GM13976 (cell line): ENCODE measurements at regions not wholly inside any gene's neighbourhood (a gene's known extent, or its start where the extent isn't known, plus 50 kb on each side); places are given as distances from the start of the nearest gene placed in this dataset.

ENCODE experiments used
- DNase-seq: peaks from one replicate; pipeline ENCODE4 v3.0.0; 2012; ENCODE audit warnings: low spot score
- in situ Hi-C: fragments of 300-500 bp; cut with MboI; formaldehyde crosslinking; loops from one replicate; pipeline ENCODE4 v1.12.0; 2022; ENCODE audit warnings: low sequenced_read_pairs, mixed read lengths, inconsistent platforms; ENCODE audit not compliant: unreplicated experiment
- TF ChIP-seq, protein P1 (sequence below): IDR thresholded peaks from 2 replicates; pipeline ENCODE4 v1.5.1; 2012; ENCODE audit warnings: borderline replicate concordance, mild to moderate bottlenecking; ENCODE audit not compliant: insufficient read depth; ENCODE audit errors: extremely low read depth, missing control alignments, control extremely low read depth

DNA sequence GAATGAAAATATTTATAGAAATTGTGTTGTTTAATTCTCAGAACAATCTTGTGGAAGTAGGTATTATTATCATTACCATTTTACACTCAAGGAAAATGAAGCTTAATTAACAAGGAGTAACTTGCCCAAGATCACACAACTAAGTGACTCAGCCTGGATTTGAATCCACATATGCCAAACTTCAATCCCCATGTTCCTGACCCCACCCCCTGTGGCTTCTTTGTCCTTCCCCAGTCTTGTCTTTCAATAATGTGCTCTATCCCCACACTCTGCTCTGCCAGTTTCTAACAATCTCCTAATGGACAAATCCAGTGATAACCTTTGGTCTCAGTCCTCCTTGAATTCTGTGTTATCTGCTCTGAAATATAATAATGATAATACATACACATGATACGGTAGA is 355.2 kb downstream of the BMP4 start:
- in situ Hi-C loops = no loop called here
- no peak for DNase-seq
- TF ChIP-seq, protein P1, sequence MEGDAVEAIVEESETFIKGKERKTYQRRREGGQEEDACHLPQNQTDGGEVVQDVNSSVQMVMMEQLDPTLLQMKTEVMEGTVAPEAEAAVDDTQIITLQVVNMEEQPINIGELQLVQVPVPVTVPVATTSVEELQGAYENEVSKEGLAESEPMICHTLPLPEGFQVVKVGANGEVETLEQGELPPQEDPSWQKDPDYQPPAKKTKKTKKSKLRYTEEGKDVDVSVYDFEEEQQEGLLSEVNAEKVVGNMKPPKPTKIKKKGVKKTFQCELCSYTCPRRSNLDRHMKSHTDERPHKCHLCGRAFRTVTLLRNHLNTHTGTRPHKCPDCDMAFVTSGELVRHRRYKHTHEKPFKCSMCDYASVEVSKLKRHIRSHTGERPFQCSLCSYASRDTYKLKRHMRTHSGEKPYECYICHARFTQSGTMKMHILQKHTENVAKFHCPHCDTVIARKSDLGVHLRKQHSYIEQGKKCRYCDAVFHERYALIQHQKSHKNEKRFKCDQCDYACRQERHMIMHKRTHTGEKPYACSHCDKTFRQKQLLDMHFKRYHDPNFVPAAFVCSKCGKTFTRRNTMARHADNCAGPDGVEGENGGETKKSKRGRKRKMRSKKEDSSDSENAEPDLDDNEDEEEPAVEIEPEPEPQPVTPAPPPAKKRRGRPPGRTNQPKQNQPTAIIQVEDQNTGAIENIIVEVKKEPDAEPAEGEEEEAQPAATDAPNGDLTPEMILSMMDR = no peak

DNA sequence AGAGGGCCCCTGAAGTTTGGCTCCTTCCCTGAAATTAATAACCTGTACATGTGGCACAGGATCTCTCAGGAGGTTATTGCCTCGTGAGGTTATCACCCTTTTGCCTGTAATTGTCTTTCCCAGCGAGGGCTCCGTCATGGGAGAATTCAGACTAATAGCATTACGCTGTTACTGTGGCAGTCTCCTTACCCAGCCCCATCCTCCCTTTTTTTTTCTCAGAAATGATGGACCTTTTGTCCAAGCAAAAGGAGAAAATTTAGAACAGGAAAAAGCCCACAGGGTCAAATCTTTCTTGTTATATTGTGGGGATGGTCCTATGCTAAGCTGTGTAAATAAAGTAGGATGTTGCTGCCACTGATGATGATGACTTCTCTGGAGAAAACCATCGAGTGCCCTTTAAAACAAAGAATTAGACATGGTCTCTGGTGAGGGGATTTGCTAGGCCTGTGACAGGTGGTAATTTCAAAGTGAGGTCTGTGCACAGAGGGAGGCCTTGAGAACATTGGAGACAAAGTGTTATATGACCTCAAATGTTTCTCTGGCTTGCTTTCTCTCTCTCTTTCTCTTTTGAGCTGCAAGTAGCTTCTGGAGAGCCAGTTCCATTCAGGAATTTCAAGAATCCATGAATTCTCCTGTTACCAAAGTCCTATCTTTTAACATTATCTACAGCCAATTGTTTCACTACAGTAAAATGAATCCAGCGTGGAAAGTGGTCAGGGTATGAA is 357.2 kb downstream of the BMP4 start:
- in situ Hi-C loops = no loop called here

DNA sequence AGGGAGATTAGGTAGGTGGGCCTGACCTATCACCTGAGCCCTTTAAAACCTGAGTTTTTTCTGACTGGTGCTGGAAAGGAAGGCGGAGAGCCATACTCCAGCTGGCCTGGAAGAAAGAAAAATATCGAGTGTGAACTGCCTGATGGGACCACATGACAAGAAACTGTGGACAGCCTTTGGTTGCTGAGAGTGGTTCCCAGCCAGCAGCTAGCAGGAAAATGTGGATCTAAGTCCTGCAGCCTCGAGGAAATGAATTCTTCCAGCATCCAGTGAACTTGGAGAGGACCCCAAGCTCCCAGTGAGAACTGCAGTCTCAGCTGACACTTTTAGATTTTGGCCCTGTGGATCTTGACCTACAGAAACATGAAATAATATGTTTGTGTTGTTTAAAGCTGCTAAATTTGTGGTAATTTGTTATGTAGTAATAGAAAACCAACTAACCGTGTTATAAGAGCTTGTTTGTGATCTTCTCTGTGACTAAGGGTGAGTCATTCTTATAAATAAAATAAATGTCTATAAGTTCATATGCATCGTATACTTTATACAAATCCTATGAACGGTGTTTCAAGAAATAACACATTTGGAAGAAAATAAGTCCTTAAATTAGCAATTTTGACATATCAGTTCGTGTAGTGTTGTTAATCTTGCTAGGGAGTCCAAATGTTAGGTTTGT is 359.6 kb downstream of the BMP4 start:
- in situ Hi-C loops = no loop called here
- TF ChIP-seq, protein P1 = no peak
- DNase-seq = no peak

More for the DNA sequence above, 357.2 kb downstream of the BMP4 start:
- TF ChIP-seq, protein P1 = no peak
- DNase-seq = no peak

DNA sequence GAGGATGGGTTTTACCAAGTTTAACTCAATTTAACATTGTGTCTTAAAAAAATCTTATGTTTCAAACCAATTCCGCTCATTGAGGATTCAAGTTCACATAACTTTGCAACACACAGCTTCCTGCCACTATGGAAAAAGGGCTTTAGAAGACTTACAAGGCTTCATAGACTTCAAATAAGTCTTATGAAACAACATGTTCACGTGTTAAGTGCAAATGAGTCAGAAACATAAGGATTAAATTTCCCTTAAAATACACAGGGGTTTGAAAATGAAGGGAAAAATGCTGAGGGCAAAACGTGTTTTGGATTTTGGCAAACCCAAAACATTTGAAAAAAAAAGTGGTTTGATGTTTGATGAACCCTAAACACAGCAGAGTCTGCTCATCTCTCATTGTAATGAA is 364.8 kb downstream of the BMP4 start:
- no peak for DNase-seq
- in situ Hi-C loops = no loop called here
- TF ChIP-seq, protein P1 = no peak

DNA sequence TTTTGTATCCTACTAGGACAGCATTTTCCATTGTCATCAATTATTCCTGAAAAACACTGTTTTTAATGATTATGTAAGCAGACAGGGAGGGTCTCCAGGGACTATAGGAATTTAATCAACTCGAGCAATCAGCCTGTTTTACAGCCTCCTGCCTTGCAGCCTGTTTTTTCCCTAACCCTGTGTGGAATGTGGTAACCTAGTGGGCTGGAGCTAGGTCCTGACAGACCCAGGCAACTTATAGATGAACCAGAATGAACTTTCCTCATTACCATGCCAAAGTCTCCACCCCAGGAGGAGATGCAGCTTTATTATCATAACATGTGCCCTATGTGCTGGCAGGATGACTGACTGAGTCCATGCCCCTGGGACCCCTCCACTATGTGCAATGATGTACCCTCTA is 375.1 kb downstream of the BMP4 start:
- in situ Hi-C loops = no loop called here
- no peak for DNase-seq
- TF ChIP-seq, protein P1 = no peak

DNA sequence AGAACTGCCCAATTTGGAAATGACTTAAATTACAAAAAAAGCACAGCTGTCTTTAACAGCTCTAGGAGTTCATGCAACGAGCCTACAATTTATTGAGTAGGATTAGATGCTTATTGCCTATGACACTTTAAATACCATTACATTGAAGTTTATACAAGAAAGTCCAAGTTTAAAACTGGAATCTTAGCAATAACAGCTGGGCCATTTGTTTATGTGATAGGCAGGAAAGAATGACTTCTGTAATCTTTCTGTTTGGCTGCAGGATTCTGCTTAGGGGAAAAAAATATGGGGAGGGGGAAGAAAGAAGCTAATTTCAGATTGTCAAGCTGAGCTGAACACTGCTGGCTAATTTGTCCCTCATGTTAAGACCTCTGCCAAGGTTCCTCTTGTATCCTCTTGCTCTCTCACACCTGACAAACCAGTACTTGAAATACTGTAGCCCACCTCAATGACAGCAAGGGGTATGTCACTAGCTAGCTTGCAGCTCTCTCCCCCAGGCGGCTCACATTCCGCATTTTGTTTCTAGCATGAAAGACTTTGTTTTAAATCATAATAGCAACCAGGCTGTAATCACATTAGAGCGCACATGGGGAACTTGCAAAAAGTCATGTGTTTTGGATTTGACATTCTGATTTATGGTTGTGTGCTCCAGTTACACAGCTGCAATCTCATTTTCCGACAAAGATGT is 384.8 kb downstream of the BMP4 start:
- TF ChIP-seq, protein P1 = no peak
- DNase-seq = no peak
- in situ Hi-C loops = no loop called here
